Pons (tissue), 1 donor: ENCODE measurements at regions not wholly inside any gene's neighbourhood (a gene's known extent, or its start where the extent isn't known, plus 50 kb on each side); places are given as distances from the start of the nearest gene placed in this dataset.
"Not testable (repeated sequence)": the region's sequence is repeated elsewhere in the genome, so short reads cannot be mapped to it uniquely, and the experiment has no call there.

Source experiments
- DNase-seq: peaks from one replicate; pipeline ENCODE4 v3.0.0-alpha.2; 2016; ENCODE audit warnings: low spot score

- DNase-seq = no peak
Observed at GRCh38 chr21:28078126-28078525, 914.6 kb downstream of the LTN1 start.

GRCh38 chr21:28074676-28075075, 918.0 kb downstream of the LTN1 start:
- no peak for DNase-seq

- no peak for DNase-seq
Observed at GRCh38 chr21:28072601-28073000, 920.1 kb downstream of the LTN1 start.

GRCh38 chr21:28069450-28069923, 923.2 kb downstream of the LTN1 start:
- DNase-seq = peak; percentile 12

GRCh38 chr21:28068455-28069358, 924.0 kb downstream of the LTN1 start:
- peak; percentile 7 for DNase-seq

- no peak for DNase-seq
Observed at GRCh38 chr21:28066596-28067387, 925.9 kb downstream of the LTN1 start.

- no peak for DNase-seq
Observed at GRCh38 chr21:28066076-28066475, 926.6 kb downstream of the LTN1 start.

- DNase-seq = no peak
Observed at GRCh38 chr21:28063241-28064216, 929.1 kb downstream of the LTN1 start.

GRCh38 chr21:28052956-28053355, 939.7 kb downstream of the LTN1 start:
- DNase-seq = not testable (repeated sequence)

GRCh38 chr21:28051649-28052048, 941.0 kb downstream of the LTN1 start:
- peak; percentile 85 for DNase-seq

GRCh38 chr21:28035692-28036091, 957.0 kb downstream of the LTN1 start:
- DNase-seq = not testable (repeated sequence)

GRCh38 chr21:28034916-28035315, 957.8 kb downstream of the LTN1 start:
- not testable (repeated sequence) for DNase-seq

- DNase-seq = not testable (repeated sequence)
Observed at GRCh38 chr21:28034334-28034733, 958.3 kb downstream of the LTN1 start.

- DNase-seq = not testable (repeated sequence)
Observed at GRCh38 chr21:28032652-28033051, 960.0 kb downstream of the LTN1 start.

- DNase-seq = not testable (repeated sequence)
Observed at GRCh38 chr21:28031066-28031465, 961.6 kb downstream of the LTN1 start.

GRCh38 chr21:28025111-28025510, 967.6 kb downstream of the LTN1 start:
- no peak for DNase-seq

- DNase-seq = peak; percentile 79
Observed at GRCh38 chr21:28018741-28019669, 973.7 kb downstream of the LTN1 start.

- DNase-seq = no peak
Observed at GRCh38 chr21:28018213-28018612, 974.5 kb downstream of the LTN1 start.

GRCh38 chr21:28016571-28016970, 976.1 kb downstream of the LTN1 start:
- no peak for DNase-seq

- DNase-seq = not testable (repeated sequence)
Observed at GRCh38 chr21:28013123-28013522, 979.6 kb downstream of the LTN1 start.
